IPS-18c (cell line): ENCODE measurements at regions not wholly inside any gene's neighbourhood (a gene's known extent, or its start where the extent isn't known, plus 50 kb on each side); places are given as distances from the start of the nearest gene placed in this dataset.

Experiments used
- H3K4me3 ChIP-seq: 2 replicates; pipeline ENCODE4 v1.7.0; 2013; ENCODE audit warnings: low read depth, mild to moderate bottlenecking, low read length, moderate library complexity; ENCODE audit not compliant: insufficient read depth
- H3K9me3 ChIP-seq: one replicate; pipeline ENCODE4 v1.6.1; 2013; ENCODE audit warnings: mild to moderate bottlenecking, low read length, moderate library complexity; ENCODE audit not compliant: control insufficient read depth, insufficient read depth

DNA sequence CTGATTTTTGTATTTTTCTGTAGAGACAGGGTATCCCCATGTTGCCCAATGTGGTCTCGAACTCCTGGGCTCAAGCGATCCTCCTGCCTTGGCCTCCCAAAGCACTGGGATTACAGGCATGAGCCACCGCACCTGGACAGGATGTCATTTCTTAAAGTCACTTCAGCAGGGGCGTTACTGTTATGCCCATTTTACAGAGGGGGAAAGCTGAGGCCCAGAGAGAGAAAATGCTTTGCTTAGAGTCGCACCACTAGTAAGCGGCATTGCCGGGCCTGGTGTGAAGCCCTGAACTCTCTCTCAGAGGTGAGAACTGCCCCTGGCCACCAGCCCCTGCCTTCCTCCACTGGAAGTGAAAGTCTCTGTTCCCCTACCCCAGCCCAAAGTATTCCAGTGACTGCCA lies 207.0 kb downstream of the PHETA1 start:
- H3K9me3 ChIP-seq: no peaks in the 10 kb centered on the region

DNA sequence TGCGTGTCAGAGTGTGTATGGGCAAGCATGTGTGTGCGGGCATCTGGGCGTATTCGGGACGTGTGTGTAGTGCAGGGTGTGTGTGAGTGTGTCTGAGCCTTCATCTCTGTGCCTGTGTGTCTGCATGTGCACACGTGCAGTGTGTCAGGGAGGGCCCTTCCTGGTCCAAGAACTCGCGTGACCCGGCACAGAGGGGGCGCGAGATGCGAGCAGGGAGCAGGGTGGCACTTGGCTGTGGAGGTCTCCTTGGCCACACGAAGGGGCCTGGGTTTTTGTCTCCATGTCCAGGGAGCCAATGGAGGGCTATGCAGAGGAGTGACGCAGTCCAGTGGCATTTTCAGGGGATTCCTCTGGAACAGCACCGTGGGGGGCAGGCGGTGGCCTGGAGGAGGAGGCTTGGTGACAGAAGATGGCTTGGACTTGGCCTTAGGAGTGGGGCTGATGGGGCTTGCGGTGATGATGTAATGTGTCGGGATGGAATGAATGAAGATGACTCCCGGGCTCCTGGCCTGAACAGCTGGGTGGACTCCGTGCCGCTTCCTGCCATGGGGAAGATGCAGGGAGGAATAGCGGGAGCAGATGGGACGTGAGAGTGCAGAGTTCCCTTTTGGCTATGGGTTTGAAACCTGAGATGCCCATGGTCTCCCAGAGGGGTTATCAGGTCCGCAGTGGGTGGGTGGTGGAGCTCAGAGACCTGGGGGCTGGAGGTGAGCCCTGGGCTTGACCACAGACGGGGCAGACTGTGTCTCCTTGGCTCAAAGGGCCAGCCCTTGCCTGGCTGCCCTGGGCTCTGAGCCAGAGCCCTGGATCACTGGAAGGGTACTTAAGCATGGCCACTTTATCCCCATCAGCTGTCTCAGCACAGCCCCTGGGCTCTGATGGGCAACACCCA lies 208.3 kb downstream of the PHETA1 start:
- Histone ChIP-seq H3K9me3 (no peaks in the 10 kb centered on the region), H3K4me3 (no peak overlapping the region)

More for the DNA sequence above, 207.0 kb downstream of the PHETA1 start:
- no peak overlapping the region for H3K4me3 ChIP-seq

DNA sequence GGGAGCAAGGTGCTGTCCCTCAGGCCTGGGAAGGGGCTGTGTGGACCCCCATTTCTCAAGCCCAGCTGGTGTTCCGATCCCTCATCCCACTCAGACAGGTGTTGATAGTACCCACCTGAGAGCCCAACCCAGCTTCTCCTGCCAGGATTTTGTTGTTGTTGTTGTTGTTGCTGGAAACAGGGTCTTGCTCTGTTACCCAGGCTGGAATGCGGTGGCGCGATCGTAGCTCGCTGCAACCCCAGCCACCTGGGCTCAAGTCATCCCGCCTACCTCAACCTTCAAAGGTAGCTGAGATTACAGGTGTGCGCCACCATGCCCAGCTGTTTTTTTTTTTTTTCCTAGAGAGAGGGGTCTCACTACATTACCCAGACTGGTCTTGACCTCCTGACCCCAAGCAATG lies 209.9 kb downstream of the PHETA1 start:
- H3K4me3 ChIP-seq: no peak overlapping the region
- H3K9me3 ChIP-seq: no peaks in the 10 kb centered on the region

DNA sequence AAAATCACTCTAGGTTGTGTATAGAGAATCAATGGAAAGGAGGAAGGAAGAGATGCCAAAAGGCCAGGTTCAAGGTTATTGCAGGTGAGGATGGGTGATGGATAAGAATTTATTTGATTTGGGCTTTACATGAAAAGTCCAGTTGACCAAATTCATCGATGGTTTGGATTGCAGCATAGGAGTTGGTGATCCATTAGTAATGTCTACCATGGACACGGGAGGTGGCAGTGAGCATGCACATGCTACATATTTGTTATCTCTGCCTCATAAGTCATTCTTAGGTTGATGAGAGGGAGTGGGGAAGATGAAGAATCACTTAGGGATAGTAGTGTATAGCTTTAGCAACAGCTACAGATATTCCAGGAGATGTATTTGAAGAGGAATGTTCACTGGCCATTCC lies 211.4 kb downstream of the PHETA1 start:
- no peaks in the 10 kb centered on the region for H3K9me3 ChIP-seq

DNA sequence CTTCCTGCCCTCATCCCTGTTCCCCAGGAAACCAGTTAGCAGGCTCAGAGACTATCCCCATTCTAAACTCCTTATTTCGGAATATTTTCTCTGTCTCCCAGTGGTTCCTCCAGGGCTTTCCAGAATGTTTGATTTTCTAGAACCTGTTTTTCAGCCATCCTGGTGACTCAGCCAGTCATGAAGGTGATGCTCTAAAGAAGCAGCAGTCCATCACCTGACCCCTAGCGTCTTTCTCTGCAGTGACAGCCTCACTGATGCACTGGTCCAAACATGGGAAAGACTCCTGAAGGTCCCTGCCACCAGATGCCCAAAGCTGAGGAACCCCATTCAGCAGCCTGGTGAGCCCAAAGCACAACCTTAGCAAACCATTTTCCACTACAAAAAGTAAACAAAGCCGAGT lies 212.6 kb downstream of the PHETA1 start:
- H3K4me3 ChIP-seq: no peak overlapping the region
- no peaks in the 10 kb centered on the region for H3K9me3 ChIP-seq

More for the DNA sequence above, 211.4 kb downstream of the PHETA1 start:
- no peak overlapping the region for H3K4me3 ChIP-seq

DNA sequence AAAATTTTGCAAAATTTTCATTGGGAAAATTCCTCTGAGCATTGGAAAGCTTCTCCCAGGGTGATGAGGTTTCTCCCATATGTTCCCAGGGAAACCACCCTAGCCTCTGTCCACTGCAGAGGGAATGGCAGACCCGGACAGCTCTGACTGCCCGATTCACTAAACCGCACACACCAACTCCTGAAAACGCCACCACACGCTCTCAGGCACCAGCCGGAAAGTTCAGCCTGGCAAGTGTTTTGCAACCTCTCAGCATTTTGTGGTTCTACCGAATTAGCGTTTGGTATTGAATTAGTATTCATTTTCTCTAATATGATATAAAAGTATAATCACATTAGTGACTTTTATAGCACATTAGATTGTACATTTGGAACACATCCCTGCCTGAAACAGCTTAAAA lies 213.4 kb downstream of the PHETA1 start:
- Histone ChIP-seq H3K9me3 (no peaks in the 10 kb centered on the region), H3K4me3 (no peak overlapping the region)

DNA sequence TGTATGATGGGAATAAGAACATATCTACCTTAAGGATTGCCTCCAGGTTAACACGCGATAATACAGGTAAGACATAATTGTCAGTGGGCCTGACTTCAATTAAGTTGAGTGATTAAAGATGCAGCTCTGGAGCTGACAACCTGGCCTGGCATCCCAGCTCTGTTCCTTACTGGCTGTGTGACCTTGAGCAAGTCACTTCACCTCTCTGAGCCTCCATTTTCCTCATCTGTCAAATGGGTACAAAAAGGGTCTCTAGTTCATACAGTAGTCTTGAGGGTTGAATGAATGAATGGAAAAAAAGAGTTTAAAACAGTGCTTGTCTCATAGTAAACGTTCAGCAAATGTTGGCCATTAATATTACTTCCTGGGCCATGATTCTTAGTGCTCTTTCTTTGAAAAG lies 213.9 kb downstream of the PHETA1 start:
- Histone ChIP-seq H3K4me3 (no peak overlapping the region), H3K9me3 (no peaks in the 10 kb centered on the region)

DNA sequence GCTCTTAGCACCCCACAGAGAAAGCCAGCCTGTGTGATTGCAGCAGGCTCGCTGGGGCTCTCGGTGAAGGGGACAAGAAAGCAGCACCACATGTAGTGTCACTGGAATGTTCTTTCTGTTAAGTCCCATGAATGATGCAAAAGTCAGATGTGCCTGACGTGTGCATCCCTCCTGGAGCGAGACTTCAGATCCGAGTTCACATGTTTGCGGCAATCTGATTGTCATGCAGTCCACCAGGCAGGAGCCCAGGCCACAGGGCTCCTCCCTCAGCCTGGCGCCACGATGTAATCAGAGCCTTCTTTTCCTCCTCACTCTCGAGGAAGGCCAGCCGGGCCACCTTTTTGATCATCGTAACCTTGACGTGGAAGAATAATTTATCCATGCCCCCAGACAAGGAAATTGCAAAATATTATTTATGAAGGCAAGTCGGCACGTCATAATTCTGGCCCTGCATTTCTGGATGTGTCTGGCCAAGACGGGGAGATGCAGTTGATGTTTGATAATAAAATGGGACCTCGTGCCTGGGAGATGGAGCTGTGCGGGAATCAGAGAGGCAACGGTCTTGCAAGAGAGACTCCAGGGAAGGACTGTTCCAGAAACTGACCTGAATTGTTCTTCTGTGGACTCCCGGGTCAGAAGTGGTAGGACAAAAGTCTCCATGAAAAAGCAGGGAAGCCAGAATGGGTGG lies 214.6 kb downstream of the PHETA1 start:
- H3K4me3 ChIP-seq: no peak overlapping the region

DNA sequence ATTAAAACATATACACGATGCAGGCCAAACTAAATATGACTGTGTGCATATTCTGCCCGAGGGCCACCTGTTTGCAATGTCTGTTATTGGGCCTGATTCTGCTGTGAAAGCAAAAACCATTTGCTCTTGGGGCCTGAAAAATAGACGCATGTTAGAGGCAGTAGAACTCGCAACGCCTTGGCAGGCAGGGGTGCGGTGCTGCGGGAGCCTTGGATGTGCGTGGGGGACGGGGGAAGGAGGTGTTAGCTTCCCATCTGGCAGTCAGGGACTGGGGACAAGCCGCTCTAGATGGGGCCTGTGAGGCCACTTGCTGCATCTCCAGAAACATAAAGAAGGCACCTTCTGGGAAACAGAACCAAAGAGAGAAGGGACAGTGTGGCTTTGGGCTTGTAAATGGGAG lies 216.3 kb downstream of the PHETA1 start:
- Histone ChIP-seq H3K4me3 (no peak overlapping the region), H3K9me3 (no peaks in the 10 kb centered on the region)

More for the DNA sequence above, 214.6 kb downstream of the PHETA1 start:
- H3K9me3 ChIP-seq: no peaks in the 10 kb centered on the region

DNA sequence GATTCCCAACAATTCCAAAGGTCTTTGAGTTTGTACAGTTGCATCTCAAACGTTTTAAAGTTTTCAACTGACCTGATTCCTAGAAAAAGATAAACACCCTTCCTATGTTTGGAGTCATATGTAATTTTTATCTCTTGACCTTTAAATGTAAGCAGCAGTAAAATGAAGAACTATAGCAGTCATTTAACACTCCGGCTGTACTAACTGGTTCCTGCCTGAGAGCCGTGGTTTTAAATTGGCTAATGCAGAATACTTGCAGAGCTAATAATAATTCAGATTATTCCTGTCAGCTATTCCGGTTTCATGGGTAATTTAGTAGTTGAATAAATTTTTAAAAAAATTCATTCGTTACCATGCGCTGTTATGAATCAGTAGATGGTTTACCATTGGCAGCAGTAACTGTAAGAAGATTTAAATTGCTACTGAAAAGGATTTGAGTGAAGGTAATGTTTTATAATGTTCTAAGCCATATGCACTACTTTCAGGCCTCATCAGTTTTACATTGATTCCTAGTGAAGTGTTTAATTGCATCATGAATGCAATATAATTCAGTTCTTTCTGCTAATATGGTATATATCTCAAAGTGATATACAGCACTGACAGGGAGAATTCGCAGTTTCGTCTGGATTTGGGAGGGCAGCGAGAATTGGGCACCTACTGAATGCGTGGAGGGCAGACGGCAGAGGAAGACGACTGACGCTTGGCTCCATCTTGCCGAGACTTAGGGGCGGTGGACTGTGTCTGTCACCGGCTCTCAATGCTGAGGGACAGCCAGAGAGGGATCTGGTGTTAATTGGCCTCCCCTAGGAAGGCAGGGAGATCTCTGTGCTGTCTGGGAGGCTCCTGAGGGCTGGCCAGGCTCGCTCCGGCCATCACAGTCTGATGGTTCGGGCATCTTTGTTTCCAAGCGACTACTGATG lies 217.7 kb downstream of the PHETA1 start:
- Histone ChIP-seq H3K9me3 (no peaks in the 10 kb centered on the region), H3K4me3 (no peak overlapping the region)

DNA sequence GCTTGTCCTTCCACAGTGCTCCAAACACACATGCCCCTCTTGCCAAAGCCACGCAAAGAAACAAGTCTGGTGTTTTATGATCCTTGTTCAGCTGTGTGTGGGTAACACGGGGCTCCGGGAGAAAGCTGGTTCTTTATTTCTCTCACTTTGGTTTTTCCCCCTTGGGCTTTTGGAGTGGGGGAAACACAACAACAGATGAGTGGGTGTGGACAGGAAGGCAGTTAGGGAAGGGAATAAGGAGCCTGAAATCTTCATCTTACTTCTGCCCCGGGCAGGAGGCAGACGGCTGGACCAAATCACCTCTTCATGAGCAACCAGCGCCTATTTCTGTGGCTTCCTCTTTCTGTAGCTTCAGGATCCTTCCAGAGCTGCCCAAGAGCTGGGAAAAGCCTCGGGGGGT lies 218.5 kb downstream of the PHETA1 start:
- no peaks in the 10 kb centered on the region for H3K9me3 ChIP-seq

DNA sequence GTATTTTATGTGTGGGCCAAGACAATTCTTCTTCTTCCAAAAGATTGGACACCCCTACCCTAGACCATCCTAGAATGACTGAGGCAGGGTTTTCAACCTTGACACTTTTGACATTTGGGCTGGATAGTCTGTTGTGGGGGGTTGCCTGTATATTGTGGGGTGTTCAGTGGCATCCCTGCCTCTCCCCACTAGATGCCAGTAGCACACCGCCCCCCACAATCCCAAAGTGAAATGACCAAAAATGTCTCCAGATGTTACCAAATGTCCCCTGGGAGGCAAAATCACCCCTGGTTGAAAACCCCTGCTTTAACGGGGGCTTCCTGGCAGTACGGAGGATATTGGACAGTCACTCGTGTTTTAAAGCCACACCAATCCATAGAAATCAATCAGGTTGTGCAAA lies 219.6 kb downstream of the PHETA1 start:
- H3K9me3 ChIP-seq: no peaks in the 10 kb centered on the region
- no peak overlapping the region for H3K4me3 ChIP-seq

More for the DNA sequence above, 218.5 kb downstream of the PHETA1 start:
- no peak overlapping the region for H3K4me3 ChIP-seq

DNA sequence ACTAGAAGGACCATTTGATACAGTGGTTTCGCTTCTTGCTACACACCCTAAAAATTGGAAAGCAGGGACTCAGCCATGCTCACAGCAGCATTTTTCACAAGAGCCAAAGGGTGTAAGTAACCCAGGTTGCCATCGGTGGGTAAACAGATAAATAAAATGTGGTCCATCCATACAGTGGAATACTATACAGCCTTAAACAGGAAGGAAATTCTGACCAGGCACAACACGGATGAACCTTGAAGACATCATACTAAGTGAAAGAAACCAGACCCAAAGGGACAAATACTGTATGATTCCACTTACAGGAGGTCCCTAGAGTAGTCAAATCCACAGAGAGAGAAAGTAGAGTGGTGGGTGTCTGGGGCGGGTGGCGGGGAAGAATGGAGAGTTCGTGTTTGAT lies 220.9 kb downstream of the PHETA1 start:
- Histone ChIP-seq H3K9me3 (no peaks in the 10 kb centered on the region), H3K4me3 (no peak overlapping the region)

DNA sequence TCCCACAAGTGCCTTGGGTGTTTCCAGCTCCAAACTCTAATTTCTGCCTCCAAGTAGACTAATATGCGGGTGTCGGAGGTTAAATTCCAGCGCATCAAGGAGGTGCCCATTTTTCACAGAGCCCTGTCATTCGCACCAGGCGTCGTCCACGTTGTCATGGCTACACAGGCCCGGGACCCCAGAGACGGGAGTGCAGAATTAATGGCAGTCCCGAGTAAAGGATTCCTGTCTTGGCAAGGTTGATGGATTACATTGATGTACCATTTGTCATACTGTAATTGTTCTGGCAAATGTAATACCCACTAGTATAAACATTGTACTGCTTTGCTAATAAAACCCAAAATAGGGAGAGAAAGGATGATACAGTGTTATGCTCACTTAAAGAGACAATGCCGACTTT lies 222.9 kb upstream of the MYL2 start:
- Histone ChIP-seq H3K4me3 (no peak overlapping the region), H3K9me3 (no peaks in the 10 kb centered on the region)

DNA sequence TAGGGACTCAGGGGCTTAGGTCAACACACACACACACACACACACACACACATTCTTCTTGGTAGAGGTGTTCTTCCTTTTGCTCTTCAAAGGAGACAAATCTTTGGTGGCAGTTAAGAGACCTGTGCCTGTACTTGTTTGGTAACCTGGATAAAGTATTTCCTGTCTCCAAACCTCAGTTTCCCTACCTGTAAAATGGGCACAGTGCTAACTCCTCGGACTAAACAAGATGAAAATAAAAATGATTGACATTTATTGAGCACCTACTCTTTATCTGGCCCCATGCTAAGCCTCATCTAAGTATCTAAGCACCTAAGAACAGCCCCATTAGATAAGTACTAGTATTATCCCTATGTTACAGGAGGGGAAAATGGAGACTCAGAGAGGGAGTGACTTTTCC lies 220.8 kb upstream of the MYL2 start:
- Histone ChIP-seq H3K4me3 (no peak overlapping the region), H3K9me3 (no peaks in the 10 kb centered on the region)

DNA sequence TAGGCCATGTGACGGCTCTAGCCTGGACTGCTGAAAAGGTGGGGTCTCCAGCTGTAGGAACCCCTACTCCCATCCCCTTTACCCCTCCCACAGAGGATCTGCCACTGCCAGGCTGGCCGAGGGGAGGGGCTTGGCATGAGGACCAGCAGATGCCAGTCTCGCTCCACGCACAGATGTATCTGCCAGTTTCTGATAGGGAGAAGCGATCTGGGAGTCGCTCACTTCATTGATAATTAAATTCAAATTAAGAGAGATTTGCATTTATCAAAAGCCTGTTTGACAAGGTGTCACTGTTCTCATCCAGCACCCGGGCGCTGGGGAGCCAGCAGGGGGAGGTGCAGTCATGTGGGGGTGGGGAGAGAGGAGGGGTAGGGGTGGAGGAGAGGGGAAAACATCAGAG lies 217.6 kb upstream of the MYL2 start:
- Histone ChIP-seq H3K9me3 (peaks cover 2% of the 10 kb centered on the region), H3K4me3 (no peak overlapping the region)

DNA sequence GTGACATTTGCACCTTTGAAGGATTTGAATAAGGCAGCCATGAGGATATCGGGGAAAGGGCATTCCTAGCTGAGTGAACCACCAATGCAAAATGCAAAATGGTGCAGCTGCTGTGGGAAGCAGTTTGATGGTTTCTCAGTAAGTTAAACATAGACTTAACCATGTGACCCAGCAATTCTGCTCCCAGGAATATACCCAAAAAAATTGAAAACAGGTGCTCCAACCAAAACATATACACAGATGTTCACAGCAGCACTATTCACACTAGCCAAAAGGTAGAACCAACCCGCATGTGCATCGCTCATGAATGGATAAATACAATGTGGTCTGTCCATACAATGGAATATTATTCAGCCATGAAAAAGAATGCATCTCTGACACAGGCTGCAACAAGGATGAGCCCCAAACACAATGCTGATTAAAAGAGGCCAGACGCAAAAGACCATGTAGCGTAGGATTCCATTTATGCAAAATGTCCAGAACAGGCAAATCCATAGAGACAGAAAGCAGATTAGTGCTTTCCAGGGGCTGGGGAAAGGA lies 215.0 kb upstream of the MYL2 start:
- Histone ChIP-seq H3K9me3 (peaks cover 6% of the 10 kb centered on the region), H3K4me3 (no peak overlapping the region)
